Testis (tissue), 2 donors: ENCODE measurements at regions not wholly inside any gene's neighbourhood (a gene's known extent, or its start where the extent isn't known, plus 50 kb on each side); places are given as distances from the start of the nearest gene placed in this dataset.

ENCODE experiments used
- CTCF ChIP-seq, 3 experiments: fragments of 450-650 bp in 2 of 3; fragments of 200-600 bp in 1 of 3; sonication (generic) in 1 of 3; IDR thresholded peaks; one replicate each; pipeline ENCODE4 v1.5.1; 2016 to 2019; ENCODE audit warnings: antibody characterized with exemption in 3 of 3, mild to moderate bottlenecking in 2 of 3, moderate library complexity in 1 of 3
- POLR2A ChIP-seq: fragments of 450-650 bp; IDR thresholded peaks from one replicate; pipeline ENCODE4 v1.6.1; 2017; ENCODE audit warnings: antibody characterized with exemption, mild to moderate bottlenecking, moderate library complexity

- TF ChIP-seq POLR2A: no peak
- TF ChIP-seq CTCF (IDR thresholded peaks at IDR 0.05): no peak
These were observed 121.6 kb upstream of the LGSN start for GRCh38 chr6:63441266-63441956.
